T-helper 1 cell (primary cell): ENCODE measurements at regions not wholly inside any gene's neighbourhood (a gene's known extent, or its start where the extent isn't known, plus 50 kb on each side); places are given as distances from the start of the nearest gene placed in this dataset.

Experiments
- DNase-seq, 5 donors: peaks; one replicate each; pipeline ENCODE4 v3.0.0-alpha.2; 2012 to 2020

GRCh38 chr2:147460155-147460554 lies 384.7 kb upstream of the ACVR2A start:
- no peak for DNase-seq

- DNase-seq: no peak
Observed at GRCh38 chr2:147456779-147457178, 388.1 kb upstream of the ACVR2A start.

GRCh38 chr2:147451902-147452515 lies 392.8 kb upstream of the ACVR2A start:
- DNase-seq: no peak

GRCh38 chr2:147450661-147451510 lies 393.9 kb upstream of the ACVR2A start:
- no peak for DNase-seq

- DNase-seq: peak in 4 of 5 donors; percentile 3 to 18 (median 9)
Observed at GRCh38 chr2:147449323-147449991, 395.4 kb upstream of the ACVR2A start.

- no peak for DNase-seq
Observed at GRCh38 chr2:147442816-147443215, 402.0 kb upstream of the ACVR2A start.

GRCh38 chr2:147441182-147441581 lies 403.6 kb upstream of the ACVR2A start:
- DNase-seq: no peak

GRCh38 chr2:147440734-147441133 lies 404.1 kb upstream of the ACVR2A start:
- DNase-seq: no peak

- no peak for DNase-seq
Observed at GRCh38 chr2:147439986-147440385, 404.8 kb upstream of the ACVR2A start.

GRCh38 chr2:147438882-147439281 lies 405.9 kb upstream of the ACVR2A start:
- DNase-seq: no peak

- DNase-seq: no peak
Observed at GRCh38 chr2:147433822-147434221, 411.0 kb upstream of the ACVR2A start.

- DNase-seq: no peak
Observed at GRCh38 chr2:147430408-147430807, 414.4 kb upstream of the ACVR2A start.

GRCh38 chr2:147428120-147428747 lies 416.6 kb upstream of the ACVR2A start:
- DNase-seq: no peak

GRCh38 chr2:147425437-147426029 lies 419.3 kb upstream of the ACVR2A start:
- DNase-seq: no peak

GRCh38 chr2:147424766-147425165 lies 420.1 kb upstream of the ACVR2A start:
- DNase-seq: no peak

- DNase-seq: no peak
Observed at GRCh38 chr2:147420947-147421675, 423.7 kb upstream of the ACVR2A start.

- no peak for DNase-seq
Observed at GRCh38 chr2:147420517-147420916, 424.3 kb upstream of the ACVR2A start.

GRCh38 chr2:147416099-147416498 lies 428.7 kb upstream of the ACVR2A start:
- DNase-seq: no peak

GRCh38 chr2:147414656-147415055 lies 430.2 kb upstream of the ACVR2A start:
- DNase-seq: peak in 1 of 5 donors; percentile 9

- DNase-seq: no peak
Observed at GRCh38 chr2:147408357-147408756, 436.5 kb upstream of the ACVR2A start.

- DNase-seq: no peak
Observed at GRCh38 chr2:147405651-147406050, 439.2 kb upstream of the ACVR2A start.

GRCh38 chr2:147398996-147399395 lies 445.8 kb upstream of the ACVR2A start:
- no peak for DNase-seq
